CD4-positive, CD25-positive, alpha-beta regulatory T cell (primary cell): ENCODE measurements at regions not wholly inside any gene's neighbourhood (a gene's known extent, or its start where the extent isn't known, plus 50 kb on each side); places are given as distances from the start of the nearest gene placed in this dataset.

Experiments
- ATAC-seq, 2 donors: fragments of 150-1000 bp; cut with Tn5 transposase; one replicate each; pipeline ENCODE4 v1.10.0; 2021; ENCODE audit warnings: low read depth in 2 of 2, moderate number of reproducible peaks in 2 of 2, moderate library complexity in 1 of 2
- DNase-seq, 3 donors: peaks; one replicate each; pipeline versions ENCODE4 v3.0.0 to v3.0.0-alpha.2; 2012 to 2022; ENCODE audit warnings: mixed read lengths in 1 of 3
- H3K27ac ChIP-seq: one replicate; pipeline ENCODE4 v1.7.0; 2013; ENCODE audit warnings: mild to moderate bottlenecking, low read length; ENCODE audit not compliant: insufficient read depth, poor library complexity, severe bottlenecking
- H3K27me3 ChIP-seq: one replicate; pipeline ENCODE4 v1.7.0; 2013; ENCODE audit warnings: low read length; ENCODE audit not compliant: control insufficient read depth, insufficient read depth
- H3K36me3 ChIP-seq: one replicate; pipeline ENCODE4 v1.7.0; 2013; ENCODE audit warnings: mild to moderate bottlenecking, low read length, moderate library complexity; ENCODE audit not compliant: control insufficient read depth, insufficient read depth
- H3K4me1 ChIP-seq: 2 replicates; pipeline ENCODE4 v1.7.0; 2013; ENCODE audit warnings: mild to moderate bottlenecking, low read length; ENCODE audit not compliant: insufficient read depth, control insufficient read depth, poor library complexity, severe bottlenecking
- H3K4me3 ChIP-seq: one replicate; pipeline ENCODE4 v1.7.0; 2013; ENCODE audit warnings: low read depth, mild to moderate bottlenecking, low read length, moderate library complexity
- H3K9me3 ChIP-seq, 2 experiments: 1 replicate in 1 of 2; 2 replicates in 1 of 2; pipeline ENCODE4 v1.7.0; 2013; ENCODE audit warnings: low read length in 2 of 2, mild to moderate bottlenecking in 1 of 2, moderate library complexity in 1 of 2; ENCODE audit not compliant: control insufficient read depth in 2 of 2
- H3K27ac Mint-ChIP-seq, 3 donors: one replicate each; pipeline ENCODE4 v1.8.0; 2020 to 2022; ENCODE audit warnings: mild to moderate bottlenecking in 3 of 3, mixed read lengths in 3 of 3, moderate library complexity in 2 of 3
- H3K27me3 Mint-ChIP-seq: one replicate; pipeline ENCODE4 v1.8.0; 2022; ENCODE audit warnings: mild to moderate bottlenecking, mixed read lengths
- H3K36me3 Mint-ChIP-seq: one replicate; pipeline ENCODE4 v1.8.0; 2020; ENCODE audit warnings: mixed read lengths
- H3K4me1 Mint-ChIP-seq, 4 donors: one replicate each; pipeline ENCODE4 v1.8.0; 2020 to 2022; ENCODE audit warnings: mixed read lengths in 4 of 4, mild to moderate bottlenecking in 1 of 4
- H3K4me3 Mint-ChIP-seq, 4 donors: one replicate each; pipeline ENCODE4 v1.8.0; 2020 to 2022; ENCODE audit warnings: mild to moderate bottlenecking in 4 of 4, mixed read lengths in 4 of 4, moderate library complexity in 3 of 4
- H3K9me3 Mint-ChIP-seq, 7 donors: one replicate each; pipeline ENCODE4 v1.8.0; 2020 to 2022; ENCODE audit warnings: mixed read lengths in 7 of 7, mild to moderate bottlenecking in 3 of 7, moderate library complexity in 2 of 7

- no peak overlapping the region for H3K27ac Mint-ChIP-seq
- no peaks in the 10 kb centered on the region for H3K27me3 Mint-ChIP-seq
- H3K4me3 Mint-ChIP-seq = no peak overlapping the region
- Histone ChIP-seq H3K27ac (no peak overlapping the region), H3K27me3 (no peaks in the 10 kb centered on the region), H3K4me3 (no peak overlapping the region), H3K9me3 (no peaks in the 10 kb centered on the region), H3K4me1 (no peaks in the 10 kb centered on the region), H3K36me3 (no peaks in the 10 kb centered on the region)
- H3K4me1 Mint-ChIP-seq = no peaks in the 10 kb centered on the region
- peaks cover 0 to 2% (median 0%) of the 10 kb centered on the region in 7 donors for H3K9me3 Mint-ChIP-seq
- ATAC-seq = peak in 1 of 2 donors; percentile 6
- no peak for DNase-seq
- no peaks in the 10 kb centered on the region for H3K36me3 Mint-ChIP-seq
Measured at GRCh38 chr19:30169196-30169900, 202.8 kb upstream of the ZNF536 start.

DNA sequence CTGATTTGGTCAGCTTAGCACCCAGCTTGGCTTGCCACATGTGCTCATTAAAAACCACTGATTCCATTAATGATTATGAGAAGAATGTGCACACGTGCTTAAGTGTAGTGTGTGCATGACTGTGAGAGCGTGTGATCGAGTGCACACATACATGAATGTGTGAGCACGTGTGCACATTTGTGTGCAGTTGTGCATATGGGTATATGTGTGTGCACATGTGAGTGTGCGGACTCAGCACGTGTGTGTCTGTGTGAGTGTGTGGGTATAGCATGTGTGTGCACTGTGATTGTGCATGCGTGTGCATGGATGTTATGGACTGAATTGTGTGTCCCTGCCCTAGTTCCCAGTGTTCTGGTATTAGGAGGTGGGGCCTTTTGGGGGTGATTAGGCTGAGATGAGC lies 202.1 kb upstream of the ZNF536 start:
- H3K9me3 ChIP-seq = no peaks in the 10 kb centered on the region
- H3K4me3 ChIP-seq = no peak overlapping the region
- no peaks in the 10 kb centered on the region for H3K4me1 ChIP-seq
- Mint-ChIP-seq H3K4me1 (no peaks in the 10 kb centered on the region), H3K9me3 (peaks cover 0 to 2% (median 0%) of the 10 kb centered on the region in 7 donors), H3K36me3 (no peaks in the 10 kb centered on the region), H3K27ac (no peak overlapping the region), H3K27me3 (no peaks in the 10 kb centered on the region), H3K4me3 (no peak overlapping the region)
- no peaks in the 10 kb centered on the region for H3K27me3 ChIP-seq
- DNase-seq = no peak
- no peak for ATAC-seq
- H3K27ac ChIP-seq = no peak overlapping the region
- H3K36me3 ChIP-seq = no peaks in the 10 kb centered on the region

DNA sequence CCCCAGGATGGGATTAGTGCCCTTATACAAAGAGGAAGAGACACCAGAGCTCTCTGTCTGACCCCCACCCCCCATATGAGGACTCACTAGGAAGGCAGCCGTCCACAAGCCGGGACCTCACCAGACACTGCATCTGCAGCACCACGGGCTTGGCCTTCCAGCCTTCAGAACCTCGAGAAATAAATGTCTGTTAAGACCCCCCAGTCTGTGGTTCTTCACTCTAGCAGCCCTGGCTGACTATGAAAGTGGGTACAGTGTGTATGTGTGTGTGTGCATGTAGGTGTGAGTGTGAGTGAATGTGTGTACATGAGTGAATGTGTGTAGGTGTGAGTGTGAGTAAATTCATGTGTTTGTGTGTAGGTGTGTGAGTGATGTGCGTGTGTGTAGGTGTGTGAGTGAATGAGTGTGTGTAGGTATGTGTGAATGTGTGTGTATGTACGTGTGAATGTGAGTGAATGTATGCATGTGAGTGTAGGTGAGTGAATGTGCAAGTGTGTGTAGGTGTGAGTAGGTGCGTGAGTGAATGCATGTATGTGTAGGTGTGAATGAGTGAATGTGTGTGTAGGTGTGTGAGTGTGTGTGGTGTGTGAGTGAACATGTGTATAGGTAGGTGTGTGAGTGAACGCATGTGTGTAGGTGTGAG lies 201.6 kb upstream of the ZNF536 start:
- no peak overlapping the region for H3K4me3 Mint-ChIP-seq
- H3K4me1 Mint-ChIP-seq = no peaks in the 10 kb centered on the region
- Histone ChIP-seq H3K4me1 (no peaks in the 10 kb centered on the region), H3K36me3 (no peaks in the 10 kb centered on the region), H3K9me3 (no peaks in the 10 kb centered on the region), H3K27me3 (no peaks in the 10 kb centered on the region), H3K4me3 (no peak overlapping the region), H3K27ac (no peak overlapping the region)
- no peak overlapping the region for H3K27ac Mint-ChIP-seq
- no peak for ATAC-seq
- no peaks in the 10 kb centered on the region for H3K36me3 Mint-ChIP-seq
- H3K27me3 Mint-ChIP-seq = no peaks in the 10 kb centered on the region
- DNase-seq = no peak
- peaks cover 0 to 2% (median 0%) of the 10 kb centered on the region in 7 donors for H3K9me3 Mint-ChIP-seq

GRCh38 chr19:30171138-30171635 lies 201.0 kb upstream of the ZNF536 start:
- no peak for ATAC-seq
- Histone ChIP-seq H3K4me3 (no peak overlapping the region), H3K27me3 (no peaks in the 10 kb centered on the region), H3K4me1 (no peaks in the 10 kb centered on the region), H3K27ac (no peak overlapping the region), H3K36me3 (no peaks in the 10 kb centered on the region), H3K9me3 (no peaks in the 10 kb centered on the region)
- no peak for DNase-seq
- peaks cover 0 to 2% (median 0%) of the 10 kb centered on the region in 7 donors for H3K9me3 Mint-ChIP-seq
- H3K27me3 Mint-ChIP-seq = no peaks in the 10 kb centered on the region
- no peak overlapping the region for H3K4me3 Mint-ChIP-seq
- no peaks in the 10 kb centered on the region for H3K4me1 Mint-ChIP-seq
- no peak overlapping the region for H3K27ac Mint-ChIP-seq
- H3K36me3 Mint-ChIP-seq = no peaks in the 10 kb centered on the region

- ATAC-seq (no peak), DNase-seq (no peak)
- Histone ChIP-seq H3K27me3 (peaks cover 1% of the 10 kb centered on the region), H3K4me3 (no peak overlapping the region), H3K9me3 (no peaks in the 10 kb centered on the region), H3K27ac (no peak overlapping the region), H3K36me3 (no peaks in the 10 kb centered on the region), H3K4me1 (no peaks in the 10 kb centered on the region)
- H3K36me3 Mint-ChIP-seq = no peaks in the 10 kb centered on the region
- peaks cover 0 to 5% (median 0%) of the 10 kb centered on the region in 7 donors for H3K9me3 Mint-ChIP-seq
- H3K4me3 Mint-ChIP-seq = no peak overlapping the region
- H3K27ac Mint-ChIP-seq = no peak overlapping the region
- no peaks in the 10 kb centered on the region for H3K27me3 Mint-ChIP-seq
- no peaks in the 10 kb centered on the region for H3K4me1 Mint-ChIP-seq
Measured at GRCh38 chr19:30171795-30172612, 200.2 kb upstream of the ZNF536 start.

GRCh38 chr19:30172613-30173242 lies 199.5 kb upstream of the ZNF536 start:
- Mint-ChIP-seq H3K4me3 (no peak overlapping the region), H3K27ac (no peak overlapping the region), H3K27me3 (no peaks in the 10 kb centered on the region), H3K9me3 (peaks cover 0 to 5% (median 0%) of the 10 kb centered on the region in 7 donors), H3K4me1 (no peaks in the 10 kb centered on the region), H3K36me3 (no peaks in the 10 kb centered on the region)
- DNase-seq (no peak), ATAC-seq (no peak)
- H3K9me3 ChIP-seq = no peaks in the 10 kb centered on the region
- no peaks in the 10 kb centered on the region for H3K36me3 ChIP-seq
- no peaks in the 10 kb centered on the region for H3K4me1 ChIP-seq
- no peak overlapping the region for H3K4me3 ChIP-seq
- peaks cover 1% of the 10 kb centered on the region for H3K27me3 ChIP-seq
- no peak overlapping the region for H3K27ac ChIP-seq

- no peaks in the 10 kb centered on the region for H3K27me3 Mint-ChIP-seq
- no peaks in the 10 kb centered on the region for H3K9me3 ChIP-seq
- no peak overlapping the region for H3K27ac ChIP-seq
- H3K4me1 ChIP-seq = no peaks in the 10 kb centered on the region
- H3K27me3 ChIP-seq = peaks cover 1% of the 10 kb centered on the region
- no peak overlapping the region for H3K4me3 ChIP-seq
- DNase-seq (no peak), ATAC-seq (no peak)
- no peaks in the 10 kb centered on the region for H3K36me3 ChIP-seq
- H3K4me3 Mint-ChIP-seq = peak overlapping the region in 1 of 4 donors; percentile 53
- no peaks in the 10 kb centered on the region for H3K4me1 Mint-ChIP-seq
- H3K9me3 Mint-ChIP-seq = peaks cover 0 to 9% (median 0%) of the 10 kb centered on the region in 7 donors
- no peak overlapping the region for H3K27ac Mint-ChIP-seq
- H3K36me3 Mint-ChIP-seq = no peaks in the 10 kb centered on the region
Measured at GRCh38 chr19:30173593-30174356, 198.4 kb upstream of the ZNF536 start.
